DND-41 (cell line): ENCODE measurements at regions not wholly inside any gene's neighbourhood (a gene's known extent, or its start where the extent isn't known, plus 50 kb on each side); places are given as distances from the start of the nearest gene placed in this dataset.

Experiments used
- ATAC-seq: fragments of 200-7000 bp; cut with Tn5 transposase; 3 replicates; pipeline ENCODE4 v1.9.1; 2021; ENCODE audit warnings: low read depth; ENCODE audit not compliant: insufficient read depth
- DNase-seq: peaks from one replicate; pipeline ENCODE4 v3.0.0-alpha.2; 2020
- H2AFZ ChIP-seq: 2 replicates; pipeline ENCODE4 v1.6.0; 2012; ENCODE audit warnings: low read depth, low read length
- H3K27ac ChIP-seq: 2 replicates; pipeline ENCODE4 v1.5.1; 2012; ENCODE audit warnings: low read length, inconsistent platforms
- H3K27me3 ChIP-seq: fragments of 200-600 bp; sonication (generic); 2 replicates; pipeline ENCODE4 v1.6.0; 2012; ENCODE audit warnings: low read length, mild to moderate bottlenecking, inconsistent platforms; ENCODE audit not compliant: insufficient read depth, poor library complexity
- H3K36me3 ChIP-seq: 2 replicates; pipeline ENCODE4 v1.5.1; 2012; ENCODE audit warnings: low read length, inconsistent platforms; ENCODE audit not compliant: insufficient read depth
- H3K4me1 ChIP-seq: 2 replicates; pipeline ENCODE4 v1.5.1; 2012; ENCODE audit warnings: mild to moderate bottlenecking, low read length; ENCODE audit not compliant: insufficient read depth
- H3K4me2 ChIP-seq: 2 replicates; pipeline ENCODE4 v1.6.0; 2012; ENCODE audit warnings: mild to moderate bottlenecking, moderate library complexity, low read length, inconsistent platforms; ENCODE audit not compliant: insufficient read depth
- H3K4me3 ChIP-seq, 2 experiments: fragments of 200-600 bp in 1 of 2; shearing (Covaris generic) in 1 of 2; 2 replicates each; pipeline ENCODE4 v1.5.1; 2012 to 2016; ENCODE audit warnings: inconsistent platforms in 2 of 2, low read length in 2 of 2, mild to moderate bottlenecking in 2 of 2, low read depth in 1 of 2, moderate library complexity in 1 of 2
- H3K79me2 ChIP-seq: 2 replicates; pipeline ENCODE4 v1.6.0; 2012; ENCODE audit warnings: low read length, inconsistent platforms; ENCODE audit not compliant: insufficient read depth
- H3K9ac ChIP-seq: 2 replicates; pipeline ENCODE4 v1.6.0; 2012; ENCODE audit warnings: low read depth, mild to moderate bottlenecking, inconsistent platforms, low read length, moderate library complexity
- H3K9me3 ChIP-seq: 2 replicates; pipeline ENCODE4 v1.5.1; 2012; ENCODE audit warnings: low read length, moderate library complexity, mild to moderate bottlenecking, inconsistent platforms; ENCODE audit not compliant: insufficient read depth, severe bottlenecking
- H4K20me1 ChIP-seq: 2 replicates; pipeline ENCODE4 v1.6.0; 2012; ENCODE audit warnings: low read length; ENCODE audit not compliant: insufficient read depth
- EZH2 ChIP-seq: IDR thresholded peaks from 3 replicates; pipeline ENCODE4 v1.6.1; 2012; ENCODE audit warnings: borderline replicate concordance, low read depth, mild to moderate bottlenecking, moderate library complexity, low read length, inconsistent platforms; ENCODE audit not compliant: severe bottlenecking
- TF ChIP-seq, protein P1 (sequence below): IDR thresholded peaks from 2 replicates; pipeline ENCODE4 v1.5.1; 2012; ENCODE audit warnings: borderline replicate concordance, low read length, moderate library complexity, mild to moderate bottlenecking; ENCODE audit not compliant: poor library complexity, severe bottlenecking; ENCODE audit errors: extremely low read depth

DNA sequence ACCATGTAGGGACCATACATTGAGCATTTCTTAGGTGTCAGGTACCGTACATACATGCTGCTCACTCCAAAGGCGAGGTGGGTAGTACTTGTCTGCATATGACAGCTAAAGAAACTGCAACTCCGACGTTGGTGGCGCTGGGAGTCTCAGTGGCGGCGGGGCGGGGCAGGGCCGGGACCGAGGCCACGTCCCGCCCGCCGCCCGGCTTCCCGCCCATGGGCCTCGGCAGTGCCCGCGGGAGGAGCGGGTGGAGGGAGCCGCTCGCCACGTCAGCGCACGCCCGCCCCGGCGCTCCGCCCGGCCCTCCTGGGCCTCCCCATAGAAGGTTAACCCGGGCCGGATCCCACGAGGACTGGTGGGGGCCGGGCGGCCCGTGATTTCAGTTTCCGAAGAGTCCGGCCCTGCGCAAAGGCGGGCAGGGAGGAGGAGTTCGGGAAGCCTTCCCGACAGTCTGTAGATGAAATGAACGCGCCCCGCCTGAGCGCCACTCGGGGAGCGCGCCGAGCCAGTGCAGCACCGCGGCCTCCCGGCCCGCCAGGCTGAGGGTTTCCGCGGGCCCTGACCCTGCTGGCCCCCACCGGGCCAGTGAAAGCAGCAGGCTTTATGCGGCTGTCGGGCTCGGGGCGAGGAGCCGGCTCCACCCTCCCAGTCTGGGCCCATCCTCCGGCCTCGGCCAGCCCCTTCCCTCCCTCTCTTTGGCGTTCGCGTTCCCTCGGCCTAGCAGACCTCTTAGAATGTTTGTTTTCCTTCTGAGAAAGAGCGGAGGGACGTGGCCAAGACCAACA lies 119.9 kb upstream of the JUN start:
- peak; percentile 70 for DNase-seq
- no peaks in the 10 kb centered on the region for H3K9me3 ChIP-seq
- H3K79me2 ChIP-seq: no peaks in the 10 kb centered on the region
- ATAC-seq: peak; percentile 90
- TF ChIP-seq EZH2: no peak
- TF ChIP-seq, protein P1, sequence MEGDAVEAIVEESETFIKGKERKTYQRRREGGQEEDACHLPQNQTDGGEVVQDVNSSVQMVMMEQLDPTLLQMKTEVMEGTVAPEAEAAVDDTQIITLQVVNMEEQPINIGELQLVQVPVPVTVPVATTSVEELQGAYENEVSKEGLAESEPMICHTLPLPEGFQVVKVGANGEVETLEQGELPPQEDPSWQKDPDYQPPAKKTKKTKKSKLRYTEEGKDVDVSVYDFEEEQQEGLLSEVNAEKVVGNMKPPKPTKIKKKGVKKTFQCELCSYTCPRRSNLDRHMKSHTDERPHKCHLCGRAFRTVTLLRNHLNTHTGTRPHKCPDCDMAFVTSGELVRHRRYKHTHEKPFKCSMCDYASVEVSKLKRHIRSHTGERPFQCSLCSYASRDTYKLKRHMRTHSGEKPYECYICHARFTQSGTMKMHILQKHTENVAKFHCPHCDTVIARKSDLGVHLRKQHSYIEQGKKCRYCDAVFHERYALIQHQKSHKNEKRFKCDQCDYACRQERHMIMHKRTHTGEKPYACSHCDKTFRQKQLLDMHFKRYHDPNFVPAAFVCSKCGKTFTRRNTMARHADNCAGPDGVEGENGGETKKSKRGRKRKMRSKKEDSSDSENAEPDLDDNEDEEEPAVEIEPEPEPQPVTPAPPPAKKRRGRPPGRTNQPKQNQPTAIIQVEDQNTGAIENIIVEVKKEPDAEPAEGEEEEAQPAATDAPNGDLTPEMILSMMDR: no peak
- no peaks in the 10 kb centered on the region for H4K20me1 ChIP-seq
- peak overlapping the region; percentile 66 for H3K4me2 ChIP-seq
- H3K9ac ChIP-seq: peak overlapping the region; percentile 66
- H3K4me1 ChIP-seq: peaks cover 14% of the 10 kb centered on the region
- no peaks in the 10 kb centered on the region for H3K27me3 ChIP-seq
- H3K36me3 ChIP-seq: no peaks in the 10 kb centered on the region
- peak overlapping the region; percentile 90 for H2AFZ ChIP-seq
- H3K4me3 ChIP-seq: peak overlapping the region in 1 of 2 experiments; percentile 57; a peak in 3 of 4 replicates
- H3K27ac ChIP-seq: peak overlapping the region; percentile 64

DNA sequence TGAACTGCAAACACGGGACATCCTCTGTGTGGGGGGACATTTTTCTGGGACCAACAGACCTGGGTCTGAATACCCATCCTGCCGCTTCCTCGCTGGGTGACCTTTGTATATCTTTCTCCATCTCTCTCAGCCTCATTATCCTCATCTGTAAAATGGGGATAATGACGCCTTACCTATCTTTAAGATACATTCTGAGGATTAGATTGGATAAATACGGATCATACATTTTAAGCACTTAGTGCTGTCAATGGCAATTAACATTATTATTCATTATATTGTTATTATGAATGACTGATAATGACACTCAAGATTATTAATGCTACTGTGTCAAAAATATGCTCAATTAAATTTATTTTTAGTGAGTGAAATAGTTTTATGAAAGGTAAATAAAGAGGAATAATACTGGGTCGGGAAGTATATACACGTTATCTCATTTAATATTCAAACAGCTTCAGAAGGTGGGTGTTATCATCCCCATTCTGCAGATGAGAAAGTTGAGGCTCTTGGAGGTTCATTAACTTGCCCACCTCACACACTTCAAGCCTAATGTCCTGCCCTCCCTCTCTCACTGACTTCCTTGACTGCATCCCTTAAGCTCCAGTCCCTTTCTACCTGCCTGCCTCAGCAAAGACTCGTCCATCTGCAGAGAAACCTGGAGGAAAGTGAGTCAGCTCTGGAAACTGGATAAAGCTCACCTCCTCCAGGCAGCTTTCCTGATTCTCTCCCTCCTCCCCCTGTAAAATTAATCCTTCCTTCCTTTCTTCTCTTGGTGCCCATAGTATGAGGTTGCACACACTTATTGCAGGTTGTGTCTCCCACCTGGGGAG lies 120.7 kb upstream of the JUN start:
- H2AFZ ChIP-seq: peak overlapping the region; percentile 90
- H3K79me2 ChIP-seq: no peaks in the 10 kb centered on the region
- no peaks in the 10 kb centered on the region for H3K27me3 ChIP-seq
- H3K4me3 ChIP-seq: peak overlapping the region in 1 of 2 experiments; percentile 57; a peak in 2 of 4 replicates
- H3K9ac ChIP-seq: peak overlapping the region; percentile 66
- no peaks in the 10 kb centered on the region for H3K9me3 ChIP-seq
- H3K36me3 ChIP-seq: no peaks in the 10 kb centered on the region
- H3K4me2 ChIP-seq: peak overlapping the region; percentile 66
- peaks cover 14% of the 10 kb centered on the region for H3K4me1 ChIP-seq
- peak overlapping the region; percentile 64 for H3K27ac ChIP-seq
- no peaks in the 10 kb centered on the region for H4K20me1 ChIP-seq
- no peak for DNase-seq
- TF ChIP-seq, protein P1: no peak
- no peak for TF ChIP-seq EZH2
- no peak for ATAC-seq

DNA sequence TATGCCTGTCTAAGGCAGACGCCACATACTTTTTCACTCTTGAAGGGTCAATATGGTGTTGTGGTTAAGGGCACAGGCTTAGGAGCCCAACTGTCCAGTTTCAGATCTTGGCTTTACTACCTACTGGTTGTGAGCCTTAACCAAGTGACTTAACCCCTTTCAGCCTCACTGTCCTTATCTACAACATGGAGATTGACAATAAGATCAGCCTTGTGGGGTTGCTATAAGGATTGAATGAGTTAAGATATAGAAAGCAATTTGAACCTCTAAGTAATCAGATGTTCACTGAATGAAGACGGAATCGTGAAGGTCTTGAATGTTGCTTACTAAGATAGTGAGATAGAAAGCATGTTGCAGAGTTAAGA lies 121.3 kb upstream of the JUN start:
- Histone ChIP-seq H3K4me3 (no peak overlapping the region), H3K9me3 (no peaks in the 10 kb centered on the region), H3K9ac (no peak overlapping the region), H3K27ac (no peak overlapping the region), H3K4me1 (peaks cover 14% of the 10 kb centered on the region), H3K27me3 (no peaks in the 10 kb centered on the region), H2AFZ (no peak overlapping the region), H4K20me1 (no peaks in the 10 kb centered on the region), H3K79me2 (no peaks in the 10 kb centered on the region), H3K4me2 (no peak overlapping the region), H3K36me3 (no peaks in the 10 kb centered on the region)
- TF ChIP-seq EZH2: no peak
- TF ChIP-seq, protein P1: no peak
- ATAC-seq (no peak), DNase-seq (no peak)
